Mucosa of descending colon (tissue), 3 donors: ENCODE measurements at regions not wholly inside any gene's neighbourhood (a gene's known extent, or its start where the extent isn't known, plus 50 kb on each side); places are given as distances from the start of the nearest gene placed in this dataset.

ENCODE experiments used
- ATAC-seq: fragments of 200-7000 bp; cut with Tn5 transposase; one replicate; pipeline ENCODE4 v1.9.1; 2020; ENCODE audit warnings: mild to moderate bottlenecking, moderate library complexity
- DNase-seq, 3 donors: peaks; one replicate each; pipeline ENCODE4 v3.0.0-alpha.2; 2020
- H3K36me3 ChIP-seq: fragments of 200-600 bp; one replicate; pipeline ENCODE4 v1.8.0; 2021; ENCODE audit warnings: low read depth, mild to moderate bottlenecking
- H3K4me1 ChIP-seq: fragments of 200-600 bp; one replicate; pipeline ENCODE4 v1.8.0; 2021; ENCODE audit warnings: low read depth, mild to moderate bottlenecking
- H3K4me3 ChIP-seq: fragments of 200-600 bp; one replicate; pipeline ENCODE4 v1.8.0; 2021; ENCODE audit warnings: mild to moderate bottlenecking
- H3K9me3 ChIP-seq: fragments of 200-600 bp; one replicate; pipeline ENCODE4 v1.8.0; 2021; ENCODE audit warnings: mild to moderate bottlenecking
- CTCF ChIP-seq: fragments of 200-600 bp; IDR thresholded peaks from one replicate; pipeline ENCODE4 v1.8.0; 2022; ENCODE audit warnings: antibody characterized with exemption, mild to moderate bottlenecking
- intact Hi-C, 2 donors: fragments of 100-400 bp; cut with DNase I in 1 of 2; cut with micrococcal nuclease in 1 of 2; formaldehyde crosslinking; loops; one replicate each; pipeline versions ENCODE4 v1.11.0 to v1.11.1; 2022; cut with DNase I, micrococcal nuclease
- donor health status: DM: no; HTN: no; CAD: no; lungs with moderate emphysema.
- donor health status: DM: no; HTN: no; CAD: no.
- donor health status: DM: no; HTN: yes; CAD: no.

GRCh38 chr13:85441364-85441763, 357.9 kb downstream of the SLITRK6 start:
- intact Hi-C loops = no loop called here
- Histone ChIP-seq H3K4me1 (no peaks in the 10 kb centered on the region), H3K4me3 (no peak overlapping the region), H3K9me3 (no peaks in the 10 kb centered on the region), H3K36me3 (no peaks in the 10 kb centered on the region)
- no peak for TF ChIP-seq CTCF
- DNase-seq = no peak
- ATAC-seq = no peak

- peaks cover 3% of the 10 kb centered on the region for H3K9me3 ChIP-seq
- H3K4me1 ChIP-seq = no peaks in the 10 kb centered on the region
- DNase-seq = no peak
- no peak for ATAC-seq
- no peak overlapping the region for H3K4me3 ChIP-seq
- intact Hi-C loops = no loop called here
- TF ChIP-seq CTCF = no peak
- no peaks in the 10 kb centered on the region for H3K36me3 ChIP-seq
Observed at GRCh38 chr13:85436029-85436428, 363.2 kb downstream of the SLITRK6 start.

DNA sequence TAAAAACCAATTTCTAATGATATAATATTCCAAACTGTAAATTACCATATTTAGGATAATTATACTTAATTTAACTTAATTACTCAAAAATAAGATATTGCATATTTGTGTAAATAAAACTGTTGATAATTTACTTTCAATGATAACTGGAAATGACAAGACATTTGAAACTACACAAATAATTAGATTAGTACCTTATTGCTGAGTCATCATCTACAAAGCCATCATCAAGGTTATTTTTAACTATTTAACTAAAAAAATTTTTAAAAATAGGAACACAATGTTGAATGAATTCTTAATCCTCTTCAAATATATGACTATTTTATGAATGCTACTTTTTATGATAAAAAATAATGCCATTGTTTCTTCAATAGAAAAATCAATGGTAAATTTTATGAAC, 364.3 kb downstream of the SLITRK6 start:
- DNase-seq (no peak), ATAC-seq (no peak)
- Histone ChIP-seq H3K4me3 (no peak overlapping the region), H3K36me3 (no peaks in the 10 kb centered on the region), H3K9me3 (peaks cover 3% of the 10 kb centered on the region), H3K4me1 (no peaks in the 10 kb centered on the region)
- intact Hi-C loops = no loop called here
- TF ChIP-seq CTCF = no peak

- intact Hi-C loops = no loop called here
- no peak for TF ChIP-seq CTCF
- no peak for ATAC-seq
- peaks cover 3% of the 10 kb centered on the region for H3K9me3 ChIP-seq
- no peak for DNase-seq
- no peaks in the 10 kb centered on the region for H3K36me3 ChIP-seq
- H3K4me1 ChIP-seq = no peaks in the 10 kb centered on the region
- H3K4me3 ChIP-seq = no peak overlapping the region
Observed at GRCh38 chr13:85432881-85433280, 366.3 kb downstream of the SLITRK6 start.

DNA sequence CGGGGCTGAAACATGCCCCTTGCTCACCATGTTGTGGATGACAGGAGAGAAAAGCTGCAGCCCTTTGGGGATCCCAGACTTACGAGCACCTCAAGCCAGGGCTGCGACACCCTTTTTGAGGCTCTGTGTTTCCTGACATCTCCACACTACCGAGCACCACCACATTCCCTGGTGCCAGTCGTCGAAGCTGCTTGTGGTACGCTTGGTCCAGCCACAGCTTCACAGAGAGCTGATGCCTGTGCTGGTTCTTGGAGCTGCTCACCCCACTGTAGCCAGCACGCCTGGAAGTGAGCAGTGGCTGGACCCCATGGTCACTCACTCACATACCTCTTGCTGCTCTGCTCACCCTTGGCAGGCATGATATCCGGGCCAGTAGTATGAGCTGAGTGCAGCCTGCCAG, 367.5 kb downstream of the SLITRK6 start:
- no peaks in the 10 kb centered on the region for H3K4me1 ChIP-seq
- H3K4me3 ChIP-seq = no peak overlapping the region
- intact Hi-C loops = no loop called here
- H3K36me3 ChIP-seq = no peaks in the 10 kb centered on the region
- ATAC-seq (no peak), DNase-seq (no peak)
- no peak for TF ChIP-seq CTCF
- H3K9me3 ChIP-seq = peaks cover 3% of the 10 kb centered on the region

DNA sequence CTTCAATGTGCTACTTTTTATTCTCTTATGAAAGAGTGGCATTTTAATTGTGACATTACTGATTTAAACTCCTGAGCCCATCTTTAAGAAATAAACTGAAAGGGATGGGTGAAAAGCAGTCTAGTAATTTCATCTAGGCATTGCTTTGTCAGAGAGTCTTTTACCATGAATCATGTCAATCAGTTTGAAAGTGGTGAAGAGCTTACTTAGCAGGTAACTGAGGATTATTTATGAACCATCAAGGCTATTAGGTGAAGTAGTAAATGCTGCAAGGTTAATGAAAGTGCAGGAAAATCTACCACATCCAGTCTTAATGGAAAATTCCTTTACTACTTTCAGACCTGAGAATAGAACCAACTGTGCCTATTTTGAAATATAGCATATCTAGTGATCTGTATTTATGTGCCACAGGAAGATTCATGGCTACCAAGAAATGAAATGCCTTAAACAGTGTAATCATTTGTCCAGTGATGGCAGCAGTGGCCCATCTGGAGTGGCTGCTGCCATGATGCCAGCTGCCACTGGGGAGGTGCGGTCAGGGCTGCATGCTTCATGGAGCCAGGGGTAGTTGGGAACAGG, 368.9 kb downstream of the SLITRK6 start:
- Histone ChIP-seq H3K4me3 (no peak overlapping the region), H3K36me3 (no peaks in the 10 kb centered on the region), H3K4me1 (no peaks in the 10 kb centered on the region), H3K9me3 (peaks cover 3% of the 10 kb centered on the region)
- DNase-seq (no peak), ATAC-seq (no peak)
- TF ChIP-seq CTCF = no peak
- intact Hi-C loops = no loop called here
